Upper lobe of left lung (tissue), 6 donors: ENCODE measurements at regions not wholly inside any gene's neighbourhood (a gene's known extent, or its start where the extent isn't known, plus 50 kb on each side); places are given as distances from the start of the nearest gene placed in this dataset.
A peak's percentile ranks its signal among the peaks of the same experiment; 100 is the strongest.

Source experiments
- ATAC-seq, 2 donors: fragments of 200-7000 bp; cut with Tn5 transposase; one replicate each; pipeline ENCODE4 v1.9.1; 2022; ENCODE audit warnings: mild to moderate bottlenecking in 2 of 2, moderate library complexity in 2 of 2; ENCODE audit not compliant: low FRiP score in 2 of 2
- DNase-seq, 2 donors: peaks; one replicate each; pipeline ENCODE4 v3.0.0-alpha.2; 2019 to 2020
- H3K27ac ChIP-seq, 4 donors: fragments of 200-600 bp; sonication (generic); one replicate each; pipeline ENCODE4 v1.5.1; 2016 to 2019
- H3K27me3 ChIP-seq, 4 donors: fragments of 200-600 bp; sonication (generic); one replicate each; pipeline ENCODE4 v1.5.1; 2017 to 2019
- H3K36me3 ChIP-seq, 4 donors: fragments of 200-600 bp; sonication (generic); one replicate each; pipeline ENCODE4 v1.5.1; 2016 to 2019
- H3K4me1 ChIP-seq, 4 donors: fragments of 200-600 bp; sonication (generic); one replicate each; pipeline ENCODE4 v1.5.1; 2018 to 2019
- H3K4me3 ChIP-seq, 4 donors: fragments of 200-600 bp; sonication (generic); one replicate each; pipeline ENCODE4 v1.5.1; 2017 to 2019; ENCODE audit warnings: mild to moderate bottlenecking in 2 of 4, moderate library complexity in 1 of 4
- H3K9me3 ChIP-seq, 4 donors: fragments of 200-600 bp; sonication (generic); one replicate each; pipeline ENCODE4 v1.5.1; 2018 to 2019
- EP300 ChIP-seq, 4 donors: sonication (generic); formaldehyde crosslinking; IDR thresholded peaks; one replicate each; pipeline ENCODE4 v1.5.1; 2017; ENCODE audit warnings: antibody characterized with exemption in 4 of 4, control low read depth in 2 of 4
- POLR2A ChIP-seq, 4 donors: fragments of 450-650 bp; IDR thresholded peaks; one replicate each; pipeline ENCODE4 v1.5.1; 2016 to 2017; ENCODE audit warnings: antibody characterized with exemption in 4 of 4, mild to moderate bottlenecking in 2 of 4
- POLR2AphosphoS5 ChIP-seq, 2 donors: sonication (generic); formaldehyde crosslinking; IDR thresholded peaks; one replicate each; pipeline ENCODE4 v1.5.1; 2017; ENCODE audit warnings: antibody characterized with exemption in 2 of 2
- WGBS, 2 donors: methylation state at CpG; one replicate each; pipeline ENCODE4 v1.1.5; 2017 to 2018; 5-methylcytosine and 5-hydroxymethylcytosine counted together
- TF ChIP-seq, protein P1 (sequence below), 6 experiments: fragments of 450-650 bp in 4 of 6; fragments of 200-600 bp in 2 of 6; sonication (generic) in 2 of 6; IDR thresholded peaks; one replicate each; pipeline ENCODE4 v1.5.1; 2016 to 2019; ENCODE audit warnings: antibody characterized with exemption in 6 of 6
- donor health status: DM: no; HTN: no; CAD: no; lungs with moderate emphysema.
- donor health status: DM: no; HTN: yes; CAD: no; lungs with severe emphysema.

DNA sequence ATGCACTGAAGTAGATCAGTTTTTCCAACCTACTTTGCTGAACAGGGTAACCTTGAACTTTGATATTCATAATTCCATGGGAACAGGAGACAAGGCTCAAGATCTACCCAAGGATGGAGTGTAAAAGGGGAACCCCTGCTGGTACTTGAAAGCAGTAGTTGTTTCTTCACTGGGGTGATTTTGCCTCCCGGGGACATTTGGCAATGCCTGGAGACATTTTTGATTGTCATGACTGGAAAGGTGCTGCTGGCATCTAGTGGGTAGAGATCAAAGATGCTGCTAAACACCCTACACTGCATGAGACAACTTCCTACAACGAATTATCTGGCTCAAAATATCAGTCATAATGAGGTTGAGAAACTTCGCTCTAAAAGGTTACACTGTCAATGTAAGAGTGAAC, 214.8 kb upstream of the CTBP2 start:
- no peaks in the 10 kb centered on the region for H3K27me3 ChIP-seq
- WGBS, 2 donors, result 40 to 51% methylated on average over 3 of the region's 3 CpGs
- no peak for ATAC-seq
- no peaks in the 10 kb centered on the region for H3K4me1 ChIP-seq
- H3K36me3 ChIP-seq, result no peaks in the 10 kb centered on the region
- H3K9me3 ChIP-seq, result peaks cover 0 to 4% (median 2%) of the 10 kb centered on the region in 4 donors
- TF ChIP-seq EP300 (IDR thresholded peaks at IDR 0.05) (no peak), POLR2A (IDR thresholded peaks at IDR 0.05) (no peak)
- TF ChIP-seq, protein P1, sequence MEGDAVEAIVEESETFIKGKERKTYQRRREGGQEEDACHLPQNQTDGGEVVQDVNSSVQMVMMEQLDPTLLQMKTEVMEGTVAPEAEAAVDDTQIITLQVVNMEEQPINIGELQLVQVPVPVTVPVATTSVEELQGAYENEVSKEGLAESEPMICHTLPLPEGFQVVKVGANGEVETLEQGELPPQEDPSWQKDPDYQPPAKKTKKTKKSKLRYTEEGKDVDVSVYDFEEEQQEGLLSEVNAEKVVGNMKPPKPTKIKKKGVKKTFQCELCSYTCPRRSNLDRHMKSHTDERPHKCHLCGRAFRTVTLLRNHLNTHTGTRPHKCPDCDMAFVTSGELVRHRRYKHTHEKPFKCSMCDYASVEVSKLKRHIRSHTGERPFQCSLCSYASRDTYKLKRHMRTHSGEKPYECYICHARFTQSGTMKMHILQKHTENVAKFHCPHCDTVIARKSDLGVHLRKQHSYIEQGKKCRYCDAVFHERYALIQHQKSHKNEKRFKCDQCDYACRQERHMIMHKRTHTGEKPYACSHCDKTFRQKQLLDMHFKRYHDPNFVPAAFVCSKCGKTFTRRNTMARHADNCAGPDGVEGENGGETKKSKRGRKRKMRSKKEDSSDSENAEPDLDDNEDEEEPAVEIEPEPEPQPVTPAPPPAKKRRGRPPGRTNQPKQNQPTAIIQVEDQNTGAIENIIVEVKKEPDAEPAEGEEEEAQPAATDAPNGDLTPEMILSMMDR (IDR thresholded peaks at IDR 0.05), result no peak
- no peak for DNase-seq
- H3K4me3 ChIP-seq, result no peak overlapping the region
- no peak overlapping the region for H3K27ac ChIP-seq

GRCh38 chr10:125373546-125373945, 213.2 kb upstream of the CTBP2 start:
- no peak for TF ChIP-seq EP300 (IDR thresholded peaks at IDR 0.05)
- TF ChIP-seq, protein P1 (IDR thresholded peaks at IDR 0.05), result no peak
- no peak for TF ChIP-seq POLR2A (IDR thresholded peaks at IDR 0.05)
- TF ChIP-seq POLR2AphosphoS5 (IDR thresholded peaks at IDR 0.05), result no peak
- 72 to 78% methylated on average over 6 of the region's 6 CpGs for WGBS, 2 donors
- DNase-seq (no peak), ATAC-seq (no peak)
- H3K36me3 ChIP-seq, result no peaks in the 10 kb centered on the region
- no peaks in the 10 kb centered on the region for H3K4me1 ChIP-seq
- H3K4me3 ChIP-seq, result no peak overlapping the region
- no peak overlapping the region for H3K27ac ChIP-seq
- no peaks in the 10 kb centered on the region for H3K27me3 ChIP-seq
- no peaks in the 10 kb centered on the region for H3K9me3 ChIP-seq

DNA sequence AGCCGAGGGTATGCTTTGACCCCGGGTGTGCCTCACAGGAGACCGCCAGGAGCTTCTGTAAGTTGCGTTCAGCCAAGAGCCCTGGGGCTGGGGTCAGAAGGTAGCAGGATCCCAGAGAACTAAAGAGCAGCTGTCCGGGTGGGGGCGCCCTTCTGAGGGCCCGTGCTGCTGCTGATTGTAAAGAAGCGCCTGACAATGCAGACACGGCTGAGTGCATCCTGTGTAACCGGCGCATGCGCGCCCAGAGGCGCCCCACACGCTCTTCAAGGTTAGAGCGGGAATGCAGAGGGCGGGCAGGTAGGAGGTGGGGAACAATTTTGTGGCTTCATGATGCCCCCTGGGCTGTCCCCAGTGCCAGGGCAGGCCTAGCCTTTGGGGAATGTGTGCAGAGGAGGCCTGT, 210.2 kb upstream of the CTBP2 start:
- WGBS, 2 donors, result 61 to 77% methylated on average over 9 to 17 of the region's 17 CpGs
- Histone ChIP-seq H3K36me3 (no peaks in the 10 kb centered on the region), H3K27ac (no peak overlapping the region), H3K27me3 (no peaks in the 10 kb centered on the region), H3K9me3 (no peaks in the 10 kb centered on the region), H3K4me3 (no peak overlapping the region), H3K4me1 (no peaks in the 10 kb centered on the region)
- ATAC-seq (no peak), DNase-seq (peak in 1 of 2 donors; percentile 78)
- TF ChIP-seq, protein P1 (IDR thresholded peaks at IDR 0.05), result no peak
- no peak for TF ChIP-seq POLR2AphosphoS5 (IDR thresholded peaks at IDR 0.05)
- TF ChIP-seq POLR2A (IDR thresholded peaks at IDR 0.05), result no peak
- TF ChIP-seq EP300 (IDR thresholded peaks at IDR 0.05), result no peak

DNA sequence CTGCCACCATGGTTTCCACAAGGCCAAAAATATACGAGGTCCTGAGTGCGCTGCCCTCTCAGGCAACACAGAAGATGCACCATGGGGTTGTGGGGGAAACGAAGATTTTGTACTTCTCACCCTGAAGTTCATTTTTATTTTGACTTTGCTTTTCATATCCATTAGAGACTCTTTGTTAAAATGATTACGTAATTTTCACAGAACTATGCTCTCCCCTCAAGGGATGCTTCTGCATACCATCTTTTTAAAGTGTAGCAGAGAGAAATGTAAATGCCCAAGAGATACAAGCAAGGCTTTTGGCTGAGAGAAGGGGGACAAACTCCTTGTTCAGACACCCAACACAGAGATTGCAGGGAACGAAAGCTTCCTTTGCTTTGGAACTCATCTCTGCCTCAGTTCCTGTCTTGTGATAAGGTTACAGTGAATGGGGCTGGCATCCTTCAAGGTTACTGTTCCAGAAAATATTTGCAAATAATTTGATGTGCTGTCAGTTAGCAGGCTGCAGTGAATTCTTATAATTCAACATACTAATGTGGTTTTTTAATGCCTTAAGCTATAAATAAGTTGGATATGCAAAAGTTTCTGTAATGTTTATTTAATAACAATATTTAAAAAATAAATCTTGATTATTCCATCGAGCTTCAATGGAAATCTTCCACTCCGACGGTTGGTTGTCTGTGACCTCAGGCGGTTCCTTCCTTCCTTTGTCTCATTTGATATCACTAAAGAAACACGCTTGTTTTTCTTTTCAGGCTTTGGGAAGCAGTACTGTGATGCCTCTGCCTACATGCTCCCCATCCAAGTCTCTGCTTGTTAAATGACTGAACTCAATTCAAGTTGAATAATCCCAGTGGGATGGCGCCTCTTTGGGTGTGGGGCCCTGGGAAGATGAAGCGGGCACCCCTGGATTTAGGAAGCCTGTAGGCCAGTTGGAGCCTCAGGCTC, 209.3 kb upstream of the CTBP2 start:
- Histone ChIP-seq H3K4me1 (no peaks in the 10 kb centered on the region), H3K9me3 (peaks cover 0 to 3% (median 0%) of the 10 kb centered on the region in 4 donors), H3K27ac (no peak overlapping the region), H3K4me3 (no peak overlapping the region), H3K27me3 (no peaks in the 10 kb centered on the region), H3K36me3 (no peaks in the 10 kb centered on the region)
- DNase-seq (no peak), ATAC-seq (no peak)
- WGBS, 2 donors, result 66 to 68% methylated on average over 12 of the region's 12 CpGs
- TF ChIP-seq POLR2A (IDR thresholded peaks at IDR 0.05) (no peak), POLR2AphosphoS5 (IDR thresholded peaks at IDR 0.05) (no peak), EP300 (IDR thresholded peaks at IDR 0.05) (no peak)
- TF ChIP-seq, protein P1 (IDR thresholded peaks at IDR 0.05), result no peak
